ENCODE measurements at regions not wholly inside any gene's neighbourhood (a gene's known extent, or its start where the extent isn't known, plus 50 kb on each side); places are given as distances from the start of the nearest gene placed in this dataset.
A peak's percentile ranks its signal among the peaks of the same experiment; 100 is the strongest.

- TF ChIP-seq CTCF (IDR thresholded peaks at IDR 0.05; ENCODE audit: unreplicated experiment), result no peak
- no peak overlapping the region for H3K4me3 Mint-ChIP-seq
- no peak overlapping the region for H3K27ac Mint-ChIP-seq
- DNase-seq (ENCODE audit: low spot score in 2 of 2, unreplicated experiment in 2 of 2), result no peak
- no peaks in the 10 kb centered on the region for H3K27me3 Mint-ChIP-seq (ENCODE audit: low read depth)
- H3K4me1 Mint-ChIP-seq, result peaks cover 57% of the 10 kb centered on the region
- no peaks in the 10 kb centered on the region for H3K36me3 Mint-ChIP-seq
- H3K9me3 Mint-ChIP-seq, result peaks cover 3% of the 10 kb centered on the region
Observed at GRCh38 chr2:126510356-126510755, 145.6 kb upstream of the GYPC start.

GRCh38 chr2:126510960-126511359 lies 145.0 kb upstream of the GYPC start:
- TF ChIP-seq CTCF (IDR thresholded peaks at IDR 0.05; ENCODE audit: unreplicated experiment), result no peak
- peaks cover 57% of the 10 kb centered on the region for H3K4me1 Mint-ChIP-seq

GRCh38 chr2:126512026-126512425 lies 143.9 kb upstream of the GYPC start:
- Mint-ChIP-seq H3K27ac (peak overlapping the region; percentile 68), H3K4me3 (no peak overlapping the region), H3K27me3 (ENCODE audit: low read depth) (no peaks in the 10 kb centered on the region), H3K9me3 (peaks cover 6% of the 10 kb centered on the region), H3K4me1 (peaks cover 51% of the 10 kb centered on the region), H3K36me3 (no peaks in the 10 kb centered on the region)
- TF ChIP-seq CTCF (IDR thresholded peaks at IDR 0.05; ENCODE audit: unreplicated experiment), result no peak
- no peak for DNase-seq (ENCODE audit: low spot score in 2 of 2, unreplicated experiment in 2 of 2)

More at GRCh38 chr2:126510960-126511359, 145.0 kb upstream of the GYPC start:
- H3K4me3 Mint-ChIP-seq, result no peak overlapping the region
- no peaks in the 10 kb centered on the region for H3K27me3 Mint-ChIP-seq (ENCODE audit: low read depth)
- peaks cover 6% of the 10 kb centered on the region for H3K9me3 Mint-ChIP-seq
- H3K27ac Mint-ChIP-seq, result no peak overlapping the region
- H3K36me3 Mint-ChIP-seq, result no peaks in the 10 kb centered on the region
- no peak for DNase-seq (ENCODE audit: low spot score in 2 of 2, unreplicated experiment in 2 of 2)

- Mint-ChIP-seq H3K36me3 (no peaks in the 10 kb centered on the region), H3K27me3 (ENCODE audit: low read depth) (peaks cover 3% of the 10 kb centered on the region)
- TF ChIP-seq CTCF (IDR thresholded peaks at IDR 0.05; ENCODE audit: unreplicated experiment), result no peak
Observed at GRCh38 chr2:126513033-126513432, 142.9 kb upstream of the GYPC start.

GRCh38 chr2:126515471-126515870 lies 140.5 kb upstream of the GYPC start:
- H3K4me1 Mint-ChIP-seq, result peaks cover 31% of the 10 kb centered on the region
- peaks cover 6% of the 10 kb centered on the region for H3K9me3 Mint-ChIP-seq
- peaks cover 16% of the 10 kb centered on the region for H3K27me3 Mint-ChIP-seq (ENCODE audit: low read depth)
- no peaks in the 10 kb centered on the region for H3K36me3 Mint-ChIP-seq
- no peak overlapping the region for H3K4me3 Mint-ChIP-seq
- DNase-seq (ENCODE audit: low spot score in 2 of 2, unreplicated experiment in 2 of 2), result no peak
- no peak overlapping the region for H3K27ac Mint-ChIP-seq
- no peak for TF ChIP-seq CTCF (IDR thresholded peaks at IDR 0.05; ENCODE audit: unreplicated experiment)

More at GRCh38 chr2:126513033-126513432, 142.9 kb upstream of the GYPC start:
- no peak overlapping the region for H3K4me3 Mint-ChIP-seq
- H3K27ac Mint-ChIP-seq, result no peak overlapping the region
- H3K9me3 Mint-ChIP-seq, result peaks cover 6% of the 10 kb centered on the region
- H3K4me1 Mint-ChIP-seq, result peaks cover 43% of the 10 kb centered on the region
- no peak for DNase-seq (ENCODE audit: low spot score in 2 of 2, unreplicated experiment in 2 of 2)

GRCh38 chr2:126518196-126518595 lies 137.8 kb upstream of the GYPC start:
- H3K4me1 Mint-ChIP-seq, result peaks cover 4% of the 10 kb centered on the region
- H3K36me3 Mint-ChIP-seq, result no peaks in the 10 kb centered on the region
- TF ChIP-seq CTCF (IDR thresholded peaks at IDR 0.05; ENCODE audit: unreplicated experiment), result no peak
- peaks cover 18% of the 10 kb centered on the region for H3K27me3 Mint-ChIP-seq (ENCODE audit: low read depth)
- H3K4me3 Mint-ChIP-seq, result no peak overlapping the region
- H3K27ac Mint-ChIP-seq, result no peak overlapping the region
- peaks cover 10% of the 10 kb centered on the region for H3K9me3 Mint-ChIP-seq
- DNase-seq (ENCODE audit: low spot score in 2 of 2, unreplicated experiment in 2 of 2), result no peak
